Activated T-helper 1 cell treated with anti-CD3 and anti-CD28 coated beads, Interleukin-2, amount 50 U/mL, for 16 hours (primary cell): ENCODE measurements at regions not wholly inside any gene's neighbourhood (a gene's known extent, or its start where the extent isn't known, plus 50 kb on each side); places are given as distances from the start of the nearest gene placed in this dataset.

ENCODE experiments used
- DNase-seq, 2 donors: peaks; one replicate each; pipeline ENCODE4 v3.0.0-alpha.2; 2020; ENCODE audit warnings: low read depth in 1 of 2, low spot score in 1 of 2

- no peak for DNase-seq
Observed at GRCh38 chr17:14959106-14959648, 305.9 kb downstream of the PMP22 start.

- DNase-seq = no peak
Observed at GRCh38 chr17:14953405-14953804, 311.7 kb downstream of the PMP22 start.

- no peak for DNase-seq
Observed at GRCh38 chr17:14950686-14951085, 314.4 kb downstream of the PMP22 start.

- no peak for DNase-seq
Observed at GRCh38 chr17:14950216-14950615, 314.9 kb downstream of the PMP22 start.

- DNase-seq = no peak
Observed at GRCh38 chr17:14947671-14948070, 317.5 kb downstream of the PMP22 start.

GRCh38 chr17:14946481-14946880 is 318.6 kb downstream of the PMP22 start:
- DNase-seq = no peak

GRCh38 chr17:14942526-14943190 is 322.5 kb downstream of the PMP22 start:
- DNase-seq = no peak

GRCh38 chr17:14940938-14941265 is 324.2 kb downstream of the PMP22 start:
- no peak for DNase-seq

GRCh38 chr17:14940108-14940937 is 324.8 kb downstream of the PMP22 start:
- no peak for DNase-seq

GRCh38 chr17:14935845-14936485 is 329.2 kb downstream of the PMP22 start:
- no peak for DNase-seq

- no peak for DNase-seq
Observed at GRCh38 chr17:14935139-14935841, 329.8 kb downstream of the PMP22 start.

GRCh38 chr17:14933676-14934075 is 331.4 kb downstream of the PMP22 start:
- DNase-seq = no peak

- DNase-seq = peak; percentile 4 to 13
Observed at GRCh38 chr17:14926526-14927122, 338.5 kb downstream of the PMP22 start.

- no peak for DNase-seq
Observed at GRCh38 chr17:14926073-14926472, 339.1 kb downstream of the PMP22 start.

GRCh38 chr17:14925498-14925897 is 339.6 kb downstream of the PMP22 start:
- no peak for DNase-seq

- DNase-seq = no peak
Observed at GRCh38 chr17:14923981-14924380, 341.1 kb downstream of the PMP22 start.

GRCh38 chr17:14922411-14922810 is 342.7 kb downstream of the PMP22 start:
- no peak for DNase-seq

- DNase-seq = no peak
Observed at GRCh38 chr17:14921936-14922335, 343.2 kb downstream of the PMP22 start.

- DNase-seq = no peak
Observed at GRCh38 chr17:14919631-14920213, 345.4 kb downstream of the PMP22 start.

- no peak for DNase-seq
Observed at GRCh38 chr17:14919094-14919493, 346.0 kb downstream of the PMP22 start.

- no peak for DNase-seq
Observed at GRCh38 chr17:14918540-14918939, 346.6 kb downstream of the PMP22 start.
